ENCODE measurements at regions not wholly inside any gene's neighbourhood (a gene's known extent, or its start where the extent isn't known, plus 50 kb on each side); places are given as distances from the start of the nearest gene placed in this dataset.

DNA sequence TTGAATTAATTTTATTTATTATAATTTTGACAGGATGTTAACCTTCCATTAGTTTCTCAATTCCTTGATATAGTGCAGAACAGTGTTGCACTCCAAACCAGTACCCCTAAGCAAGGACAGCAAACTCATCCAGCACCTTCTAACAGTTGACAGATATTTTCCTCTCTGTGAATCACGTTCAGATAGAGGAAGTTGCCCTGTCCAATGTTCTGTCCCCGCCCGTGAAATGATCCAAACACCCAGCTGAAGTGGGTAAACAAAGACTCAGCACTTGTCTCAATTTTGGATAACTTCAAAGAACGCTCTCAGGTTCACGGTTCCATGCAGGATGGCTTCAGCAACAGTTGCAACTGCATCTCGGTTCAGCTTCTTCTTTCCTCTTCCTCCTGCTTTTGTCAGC lies 1240.0 kb upstream of the ADGRL3 start:
- Histone ChIP-seq H2BK15ac (ENCODE audit: low read length) (no peak overlapping the region), H2AFZ (ENCODE audit: low read length) (no peak overlapping the region), H3K4me3 (ENCODE audit: extremely low read depth in 1 of 4, insufficient read depth in 2 of 4, low read depth in 3 of 4, low read length in 4 of 4) (no peak overlapping the region), H4K5ac (ENCODE audit: insufficient read length, low read depth, low read length) (no peak overlapping the region), H3K23ac (ENCODE audit: insufficient read length) (no peak overlapping the region), H3K9me3 (ENCODE audit: insufficient read depth in 2 of 2, low read depth in 1 of 2, low read length in 1 of 2) (no peaks in the 10 kb centered on the region), H3K23me2 (ENCODE audit: low read depth, low read length) (no peaks in the 10 kb centered on the region), H3K79me2 (ENCODE audit: control insufficient read depth in 1 of 2, insufficient read depth in 2 of 2, low read length in 2 of 2) (no peaks in the 10 kb centered on the region), H2BK120ac (replicated peaks; ENCODE audit: low read depth, low read length) (no peak overlapping the region), H3K56ac (replicated peaks; ENCODE audit: insufficient read length, low read depth, low read length) (no peak overlapping the region), H3K27ac (ENCODE audit: low read depth, low read length) (no peak overlapping the region), H3K18ac (ENCODE audit: extremely low read depth, low read length) (no peak overlapping the region), H2AK5ac (ENCODE audit: low read depth, low read length) (no peak overlapping the region), H4K20me1 (replicated peaks in 1 of 2; ENCODE audit: control insufficient read depth in 1 of 2, insufficient read depth in 2 of 2, low read length in 2 of 2) (no peaks in the 10 kb centered on the region), H2BK12ac (ENCODE audit: low read depth, low read length) (no peak overlapping the region), H3K4me1 (replicated peaks in 1 of 4; ENCODE audit: control insufficient read depth in 3 of 4, insufficient read depth in 4 of 4, low read length in 3 of 4) (no peaks in the 10 kb centered on the region), H3K27me3 (replicated peaks in 1 of 4; ENCODE audit: control insufficient read depth in 3 of 4, extremely low read depth in 1 of 4, insufficient read depth in 3 of 4, low read length in 3 of 4) (no peaks in the 10 kb centered on the region), H3K79me1 (ENCODE audit: low read depth, low read length) (no peaks in the 10 kb centered on the region), H4K91ac (replicated peaks; ENCODE audit: insufficient read length, low read length) (no peak overlapping the region), H3K4ac (replicated peaks; ENCODE audit: insufficient read length, low read depth, low read length) (no peak overlapping the region), H3K9ac (replicated peaks in 1 of 4; ENCODE audit: extremely low read depth in 1 of 4, low read depth in 3 of 4, low read length in 3 of 4) (no peak overlapping the region), H2BK5ac (ENCODE audit: low read depth, low read length) (no peak overlapping the region), H4K8ac (ENCODE audit: extremely low read depth, insufficient read depth, low read length) (no peak overlapping the region), H3K36me3 (ENCODE audit: control insufficient read depth in 2 of 4, insufficient read depth in 4 of 4, low read length in 3 of 4) (no peaks in the 10 kb centered on the region), H3K14ac (ENCODE audit: insufficient read length) (no peak overlapping the region), H2BK20ac (ENCODE audit: low read length) (no peak overlapping the region), H3K4me2 (ENCODE audit: insufficient read depth in 1 of 2, low read depth in 2 of 2, low read length in 2 of 2) (no peak overlapping the region)
- TF ChIP-seq BRCA1 (IDR thresholded peaks at IDR 0.05; ENCODE audit: low read depth, low read length) (no peak), SIX5 (IDR thresholded peaks at IDR 0.05; ENCODE audit: low read depth, low read length) (no peak), RNF2 (IDR thresholded peaks at IDR 0.05; ENCODE audit: borderline replicate concordance, low read depth, low read length, missing control alignments, poor library complexity, severe bottlenecking) (no peak), CHD2 (IDR thresholded peaks at IDR 0.05; ENCODE audit: low read length) (no peak), POU5F1 (IDR thresholded peaks at IDR 0.05; ENCODE audit: low read depth, low read length) (no peak), ZNF274 (IDR thresholded peaks at IDR 0.05; ENCODE audit: borderline replicate concordance, extremely low read depth, low read length) (no peak)
- DNase-seq (ENCODE audit: low read depth in 1 of 2, low spot score in 2 of 2) (no peak), FAIRE-seq (no peak)
- 83% methylated on average over 4 of the region's 6 CpGs; no CpG with 5 or more reads in 1 of the 2 experiments for WGBS, 2 experiments (ENCODE audit: extremely low coverage in 1 of 2, insufficient coverage in 1 of 2, insufficient read length in 1 of 2, insufficient replicate concordance in 2 of 2, low coverage in 1 of 2, low lambda C conversion rate in 2 of 2, missing lambda C conversion rate in 1 of 2)
- ChIA-PET POLR2A (ENCODE audit: partially characterized antibody) (no interaction called here), CTCF (ENCODE audit: partially characterized antibody) (no interaction called here)
